ENCODE measurements at regions not wholly inside any gene's neighbourhood (a gene's known extent, or its start where the extent isn't known, plus 50 kb on each side); places are given as distances from the start of the nearest gene placed in this dataset.
A peak's percentile ranks its signal among the peaks of the same experiment; 100 is the strongest.

- no peak overlapping the region for H2AFZ ChIP-seq
- no peaks in the 10 kb centered on the region for H3K4me1 ChIP-seq (ENCODE audit: insufficient read depth)
- TF ChIP-seq EZH2 (IDR thresholded peaks at IDR 0.05; ENCODE audit: borderline replicate concordance): no peak
- TF ChIP-seq CTCF (IDR thresholded peaks at IDR 0.05; ENCODE audit: poor library complexity): no peak
- TF ChIP-seq EZH2phosphoT487 (IDR thresholded peaks at IDR 0.05; ENCODE audit: low read depth, severe bottlenecking, unreplicated experiment): no peak
- H4K20me1 ChIP-seq (ENCODE audit: insufficient read depth, poor library complexity, severe bottlenecking): no peaks in the 10 kb centered on the region
- H3K9me2 ChIP-seq (replicated peaks; ENCODE audit: insufficient read depth): no peaks in the 10 kb centered on the region
- no peaks in the 10 kb centered on the region for H3K27me3 ChIP-seq
- no peak for DNase-seq (ENCODE audit: low spot score)
- H3K79me2 ChIP-seq: no peaks in the 10 kb centered on the region
- 91% methylated on average over 2 of the region's 2 CpGs for WGBS (ENCODE audit: low lambda C conversion rate, missing lambda C conversion rate)
- H3K36me3 ChIP-seq (replicated peaks; ENCODE audit: insufficient read depth, low read depth): no peaks in the 10 kb centered on the region
- no peak overlapping the region for H3K27ac ChIP-seq
- no peak overlapping the region for H3K4me3 ChIP-seq
- no peaks in the 10 kb centered on the region for H3K9me3 ChIP-seq (ENCODE audit: low read depth)
- no peak overlapping the region for H3K4me2 ChIP-seq
Observed at GRCh38 chr5:14962604-14963003, 91.0 kb upstream of the ANKH start.

GRCh38 chr5:14960120-14960462 is 88.5 kb upstream of the ANKH start:
- H3K27me3 ChIP-seq: no peaks in the 10 kb centered on the region
- TF ChIP-seq EZH2phosphoT487 (IDR thresholded peaks at IDR 0.05; ENCODE audit: low read depth, severe bottlenecking, unreplicated experiment): no peak
- no peak for TF ChIP-seq CTCF (IDR thresholded peaks at IDR 0.05; ENCODE audit: poor library complexity)
- TF ChIP-seq EZH2 (IDR thresholded peaks at IDR 0.05; ENCODE audit: borderline replicate concordance): no peak
- no peak overlapping the region for H3K4me2 ChIP-seq
- DNase-seq (ENCODE audit: low spot score): no peak
- H3K9me2 ChIP-seq (replicated peaks; ENCODE audit: insufficient read depth): no peaks in the 10 kb centered on the region
- H3K27ac ChIP-seq: no peak overlapping the region
- H3K79me2 ChIP-seq: no peaks in the 10 kb centered on the region
- no peaks in the 10 kb centered on the region for H3K9me3 ChIP-seq (ENCODE audit: low read depth)
- H3K36me3 ChIP-seq (replicated peaks; ENCODE audit: insufficient read depth, low read depth): no peaks in the 10 kb centered on the region
- H2AFZ ChIP-seq: no peak overlapping the region
- H3K4me3 ChIP-seq: no peak overlapping the region
- H3K4me1 ChIP-seq (ENCODE audit: insufficient read depth): no peaks in the 10 kb centered on the region
- H4K20me1 ChIP-seq (ENCODE audit: insufficient read depth, poor library complexity, severe bottlenecking): no peaks in the 10 kb centered on the region
- 95% methylated on average over 17 of the region's 17 CpGs for WGBS (ENCODE audit: low lambda C conversion rate, missing lambda C conversion rate)

- Histone ChIP-seq H3K4me1 (ENCODE audit: insufficient read depth) (no peaks in the 10 kb centered on the region), H3K4me3 (no peak overlapping the region), H3K9me3 (ENCODE audit: low read depth) (no peaks in the 10 kb centered on the region), H3K9me2 (replicated peaks; ENCODE audit: insufficient read depth) (no peaks in the 10 kb centered on the region), H3K79me2 (no peaks in the 10 kb centered on the region), H3K4me2 (no peak overlapping the region), H3K27ac (no peak overlapping the region), H3K27me3 (no peaks in the 10 kb centered on the region), H2AFZ (no peak overlapping the region), H4K20me1 (ENCODE audit: insufficient read depth, poor library complexity, severe bottlenecking) (no peaks in the 10 kb centered on the region), H3K36me3 (replicated peaks; ENCODE audit: insufficient read depth, low read depth) (no peaks in the 10 kb centered on the region)
- TF ChIP-seq EZH2 (IDR thresholded peaks at IDR 0.05; ENCODE audit: borderline replicate concordance) (no peak), CTCF (IDR thresholded peaks at IDR 0.05; ENCODE audit: poor library complexity) (no peak), EZH2phosphoT487 (IDR thresholded peaks at IDR 0.05; ENCODE audit: low read depth, severe bottlenecking, unreplicated experiment) (no peak)
- peak; percentile 35 for DNase-seq (ENCODE audit: low spot score)
- 74% methylated on average over 12 of the region's 12 CpGs for WGBS (ENCODE audit: low lambda C conversion rate, missing lambda C conversion rate)
Observed at GRCh38 chr5:14959399-14960119, 88.0 kb upstream of the ANKH start.
